SK-N-SH treated with all-trans-retinoic acid at 6 μM for 48 hours (cell line): ENCODE measurements at regions not wholly inside any gene's neighbourhood (a gene's known extent, or its start where the extent isn't known, plus 50 kb on each side); places are given as distances from the start of the nearest gene placed in this dataset.
"Not testable (repeated sequence)": the region's sequence is repeated elsewhere in the genome, so short reads cannot be mapped to it uniquely, and the experiment has no call there.

Experiments used
- ATAC-seq: fragments of 200-7000 bp; cut with Tn5 transposase; 3 replicates; pipeline ENCODE4 v1.9.1; 2020; ENCODE audit warnings: mild to moderate bottlenecking, moderate library complexity
- ARNTL ChIP-seq: fragments of 450-650 bp; formaldehyde crosslinking; IDR thresholded peaks from 2 replicates; pipeline ENCODE4 v1.5.0; 2020; ENCODE audit warnings: low read depth, mild to moderate bottlenecking, moderate library complexity, borderline replicate concordance
- BACH2 ChIP-seq: fragments of 250-450 bp; sonication (Bioruptor Pico); IDR thresholded peaks from 2 replicates; pipeline ENCODE4 v1.9.0; 2021; ENCODE audit warnings: mild to moderate bottlenecking, borderline replicate concordance
- CSDC2 ChIP-seq: fragments of 250-450 bp; sonication (Bioruptor Pico); IDR thresholded peaks from 2 replicates; pipeline ENCODE4 v1.5.0; 2020; ENCODE audit warnings: mild to moderate bottlenecking, moderate library complexity
- ESRRG ChIP-seq: fragments of 250-450 bp; sonication (Bioruptor Pico); IDR thresholded peaks from 2 replicates; pipeline ENCODE4 v1.6.1; 2021; ENCODE audit warnings: mild to moderate bottlenecking
- GLIS3 ChIP-seq: fragments of 250-450 bp; sonication (Bioruptor Pico); IDR thresholded peaks from 2 replicates; pipeline ENCODE4 v1.5.0; 2020; ENCODE audit warnings: mild to moderate bottlenecking, moderate library complexity
- ISL1 ChIP-seq: fragments of 250-450 bp; sonication (Bioruptor Pico); IDR thresholded peaks from 2 replicates; pipeline ENCODE4 v2.1.2; 2022; ENCODE audit warnings: mild to moderate bottlenecking, moderate library complexity
- OSR1 ChIP-seq: fragments of 250-450 bp; sonication (Bioruptor Pico); IDR thresholded peaks from 2 replicates; pipeline ENCODE4 v1.8.0; 2022; ENCODE audit warnings: moderate library complexity, mild to moderate bottlenecking, inconsistent platforms
- PPARA ChIP-seq: fragments of 250-450 bp; sonication (Bioruptor Pico); IDR thresholded peaks from 2 replicates; pipeline ENCODE4 v1.5.0; 2020; ENCODE audit warnings: mild to moderate bottlenecking, borderline replicate concordance
- RARB ChIP-seq: fragments of 250-450 bp; sonication (Bioruptor Pico); IDR thresholded peaks from 2 replicates; pipeline ENCODE4 v1.8.0; 2021; ENCODE audit warnings: mild to moderate bottlenecking, moderate library complexity
- SNAI2 ChIP-seq: fragments of 250-450 bp; sonication (Bioruptor Pico); IDR thresholded peaks from 2 replicates; pipeline ENCODE4 v1.5.0; 2020; ENCODE audit warnings: mild to moderate bottlenecking, moderate library complexity
- ZFP3 ChIP-seq: fragments of 250-450 bp; sonication (Bioruptor Pico); IDR thresholded peaks from 2 replicates; pipeline ENCODE4 v1.5.0; 2020; ENCODE audit warnings: mild to moderate bottlenecking, moderate library complexity
- ZFP30 ChIP-seq: fragments of 450-650 bp; formaldehyde crosslinking; IDR thresholded peaks from 2 replicates; pipeline ENCODE4 v1.5.0; 2022; ENCODE audit warnings: mild to moderate bottlenecking, moderate library complexity
- ZNF565 ChIP-seq: fragments of 450-650 bp; formaldehyde crosslinking; conservative IDR thresholded peaks from 2 replicates; pipeline ENCODE4 v1.5.0; 2020; ENCODE audit warnings: low read depth, mild to moderate bottlenecking, moderate library complexity
- ZNF70 ChIP-seq: fragments of 450-650 bp; formaldehyde crosslinking; IDR thresholded peaks from 2 replicates; pipeline ENCODE4 v1.5.0; 2020; ENCODE audit warnings: mild to moderate bottlenecking, moderate library complexity
- ZNF8 ChIP-seq: fragments of 450-650 bp; formaldehyde crosslinking; IDR thresholded peaks from 2 replicates; pipeline ENCODE4 v1.5.0; 2020; ENCODE audit warnings: mild to moderate bottlenecking, moderate library complexity
- TF ChIP-seq, protein P1 (sequence below): fragments of 250-450 bp; sonication (Bioruptor Pico); IDR thresholded peaks from 2 replicates; pipeline ENCODE4 v1.5.0; 2020; ENCODE audit warnings: mild to moderate bottlenecking, moderate library complexity
- TF ChIP-seq, protein P2 (sequence below): fragments of 250-450 bp; sonication (Bioruptor Pico); IDR thresholded peaks from 2 replicates; pipeline ENCODE4 v1.8.0; 2021; ENCODE audit warnings: low read depth, mild to moderate bottlenecking, moderate library complexity, borderline replicate concordance
- TF ChIP-seq, protein P3 (sequence below): fragments of 250-450 bp; sonication (Bioruptor Pico); IDR thresholded peaks from 2 replicates; pipeline ENCODE4 v1.5.1; 2021; ENCODE audit warnings: mild to moderate bottlenecking, moderate library complexity
- TF ChIP-seq, protein P4 (sequence below): fragments of 250-450 bp; sonication (Bioruptor Pico); IDR thresholded peaks from 2 replicates; pipeline ENCODE4 v1.8.0; 2020; ENCODE audit warnings: mild to moderate bottlenecking, moderate library complexity, borderline replicate concordance

DNA sequence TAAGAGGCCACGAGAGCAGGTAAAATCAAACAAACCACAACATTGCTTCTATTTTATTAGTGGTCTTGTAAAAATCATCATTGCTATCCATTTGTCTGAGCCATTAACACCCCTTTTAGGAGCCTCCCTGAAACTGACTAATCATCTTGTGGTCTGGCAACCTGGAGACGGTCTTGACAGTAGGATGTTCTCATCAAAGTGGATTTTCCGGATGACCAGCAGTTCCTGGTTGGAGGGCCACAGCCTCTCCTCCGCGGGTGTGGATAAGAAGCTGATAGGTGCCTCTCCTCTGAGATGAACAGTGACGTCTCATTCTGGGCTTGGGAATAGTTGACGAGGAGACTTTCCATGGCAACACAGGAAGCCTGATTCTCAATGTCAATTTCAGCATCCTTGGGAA is 490.7 kb downstream of the TYW1 start:
- no peak for ATAC-seq

DNA sequence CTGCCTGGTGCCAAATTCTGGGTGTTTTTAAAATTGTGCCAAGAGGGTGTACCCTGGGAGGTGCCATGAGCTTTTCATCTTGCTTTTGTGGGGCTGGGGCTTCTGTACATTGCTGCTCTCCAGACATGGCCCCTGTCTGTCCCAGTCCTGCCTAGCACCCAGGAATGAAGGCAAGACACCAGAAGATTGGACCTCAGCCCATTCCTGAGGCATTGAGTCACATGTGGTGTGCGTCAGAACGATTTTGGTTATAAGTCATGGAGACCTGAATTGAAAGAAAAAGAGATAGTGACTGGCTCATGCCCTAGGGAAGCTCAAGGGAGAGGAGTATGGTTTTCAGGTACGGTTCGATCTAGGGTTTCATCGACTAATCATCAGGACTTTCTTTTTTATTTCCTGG is 493.2 kb downstream of the TYW1 start:
- no peak for TF ChIP-seq ZFP30 (CRISPR knock-in tag)
- TF ChIP-seq RARB (CRISPR knock-in tag) = no peak
- no peak for TF ChIP-seq ESRRG (CRISPR knock-in tag)
- TF ChIP-seq SNAI2 = no peak
- TF ChIP-seq, protein P1, sequence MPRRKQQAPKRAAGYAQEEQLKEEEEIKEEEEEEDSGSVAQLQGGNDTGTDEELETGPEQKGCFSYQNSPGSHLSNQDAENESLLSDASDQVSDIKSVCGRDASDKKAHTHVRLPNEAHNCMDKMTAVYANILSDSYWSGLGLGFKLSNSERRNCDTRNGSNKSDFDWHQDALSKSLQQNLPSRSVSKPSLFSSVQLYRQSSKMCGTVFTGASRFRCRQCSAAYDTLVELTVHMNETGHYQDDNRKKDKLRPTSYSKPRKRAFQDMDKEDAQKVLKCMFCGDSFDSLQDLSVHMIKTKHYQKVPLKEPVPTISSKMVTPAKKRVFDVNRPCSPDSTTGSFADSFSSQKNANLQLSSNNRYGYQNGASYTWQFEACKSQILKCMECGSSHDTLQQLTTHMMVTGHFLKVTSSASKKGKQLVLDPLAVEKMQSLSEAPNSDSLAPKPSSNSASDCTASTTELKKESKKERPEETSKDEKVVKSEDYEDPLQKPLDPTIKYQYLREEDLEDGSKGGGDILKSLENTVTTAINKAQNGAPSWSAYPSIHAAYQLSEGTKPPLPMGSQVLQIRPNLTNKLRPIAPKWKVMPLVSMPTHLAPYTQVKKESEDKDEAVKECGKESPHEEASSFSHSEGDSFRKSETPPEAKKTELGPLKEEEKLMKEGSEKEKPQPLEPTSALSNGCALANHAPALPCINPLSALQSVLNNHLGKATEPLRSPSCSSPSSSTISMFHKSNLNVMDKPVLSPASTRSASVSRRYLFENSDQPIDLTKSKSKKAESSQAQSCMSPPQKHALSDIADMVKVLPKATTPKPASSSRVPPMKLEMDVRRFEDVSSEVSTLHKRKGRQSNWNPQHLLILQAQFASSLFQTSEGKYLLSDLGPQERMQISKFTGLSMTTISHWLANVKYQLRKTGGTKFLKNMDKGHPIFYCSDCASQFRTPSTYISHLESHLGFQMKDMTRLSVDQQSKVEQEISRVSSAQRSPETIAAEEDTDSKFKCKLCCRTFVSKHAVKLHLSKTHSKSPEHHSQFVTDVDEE (CRISPR knock-in tag) = no peak
- no peak for TF ChIP-seq CSDC2
- no peak for TF ChIP-seq GLIS3 (CRISPR knock-in tag)
- TF ChIP-seq, protein P2, sequence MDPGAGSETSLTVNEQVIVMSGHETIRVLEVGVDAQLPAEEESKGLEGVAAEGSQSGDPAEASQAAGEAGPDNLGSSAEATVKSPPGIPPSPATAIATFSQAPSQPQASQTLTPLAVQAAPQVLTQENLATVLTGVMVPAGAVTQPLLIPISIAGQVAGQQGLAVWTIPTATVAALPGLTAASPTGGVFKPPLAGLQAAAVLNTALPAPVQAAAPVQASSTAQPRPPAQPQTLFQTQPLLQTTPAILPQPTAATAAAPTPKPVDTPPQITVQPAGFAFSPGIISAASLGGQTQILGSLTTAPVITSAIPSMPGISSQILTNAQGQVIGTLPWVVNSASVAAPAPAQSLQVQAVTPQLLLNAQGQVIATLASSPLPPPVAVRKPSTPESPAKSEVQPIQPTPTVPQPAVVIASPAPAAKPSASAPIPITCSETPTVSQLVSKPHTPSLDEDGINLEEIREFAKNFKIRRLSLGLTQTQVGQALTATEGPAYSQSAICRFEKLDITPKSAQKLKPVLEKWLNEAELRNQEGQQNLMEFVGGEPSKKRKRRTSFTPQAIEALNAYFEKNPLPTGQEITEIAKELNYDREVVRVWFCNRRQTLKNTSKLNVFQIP = no peak
- no peak for TF ChIP-seq ISL1 (CRISPR knock-in tag)
- TF ChIP-seq BACH2 (CRISPR knock-in tag) = no peak
- TF ChIP-seq PPARA (CRISPR knock-in tag) = no peak
- no peak for TF ChIP-seq ZNF70 (CRISPR knock-in tag)
- TF ChIP-seq ARNTL (CRISPR knock-in tag) = no peak
- no peak for ATAC-seq

More for the DNA sequence above, 490.7 kb downstream of the TYW1 start:
- TF ChIP-seq ZFP3 (CRISPR knock-in tag) = no peak

DNA sequence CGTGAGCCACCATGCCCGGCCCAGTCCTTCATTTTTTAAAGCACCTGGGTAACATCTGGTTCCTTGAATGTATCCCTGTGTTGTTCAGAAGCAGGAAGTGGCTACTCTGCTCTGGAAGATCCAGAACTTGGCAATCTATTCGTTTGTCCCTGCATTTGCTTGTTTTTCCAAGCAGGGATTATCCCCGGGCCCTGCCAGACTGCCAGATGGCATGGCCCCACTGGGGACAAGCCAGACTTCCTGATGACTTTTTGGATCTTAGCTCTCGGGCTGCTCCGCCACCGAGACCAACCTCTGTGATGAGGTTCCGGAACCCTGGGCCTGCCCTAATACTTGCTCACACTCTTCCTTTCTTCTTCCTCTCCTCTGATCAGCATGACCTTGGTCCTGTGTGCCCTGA is 496.7 kb downstream of the TYW1 start:
- ATAC-seq = no peak
- TF ChIP-seq ZFP3 (CRISPR knock-in tag) (no peak), ZNF565 (CRISPR knock-in tag) (no peak), RARB (CRISPR knock-in tag) (no peak), ZNF70 (CRISPR knock-in tag) (no peak), ZNF8 (CRISPR knock-in tag) (no peak), GLIS3 (CRISPR knock-in tag) (no peak), OSR1 (CRISPR knock-in tag) (no peak)
- TF ChIP-seq, protein P1 (CRISPR knock-in tag) = no peak
- TF ChIP-seq, protein P3, sequence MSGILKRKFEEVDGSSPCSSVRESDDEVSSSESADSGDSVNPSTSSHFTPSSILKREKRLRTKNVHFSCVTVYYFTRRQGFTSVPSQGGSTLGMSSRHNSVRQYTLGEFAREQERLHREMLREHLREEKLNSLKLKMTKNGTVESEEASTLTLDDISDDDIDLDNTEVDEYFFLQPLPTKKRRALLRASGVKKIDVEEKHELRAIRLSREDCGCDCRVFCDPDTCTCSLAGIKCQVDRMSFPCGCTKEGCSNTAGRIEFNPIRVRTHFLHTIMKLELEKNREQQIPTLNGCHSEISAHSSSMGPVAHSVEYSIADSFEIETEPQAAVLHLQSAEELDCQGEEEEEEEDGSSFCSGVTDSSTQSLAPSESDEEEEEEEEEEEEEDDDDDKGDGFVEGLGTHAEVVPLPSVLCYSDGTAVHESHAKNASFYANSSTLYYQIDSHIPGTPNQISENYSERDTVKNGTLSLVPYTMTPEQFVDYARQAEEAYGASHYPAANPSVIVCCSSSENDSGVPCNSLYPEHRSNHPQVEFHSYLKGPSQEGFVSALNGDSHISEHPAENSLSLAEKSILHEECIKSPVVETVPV = no peak
- TF ChIP-seq, protein P4, sequence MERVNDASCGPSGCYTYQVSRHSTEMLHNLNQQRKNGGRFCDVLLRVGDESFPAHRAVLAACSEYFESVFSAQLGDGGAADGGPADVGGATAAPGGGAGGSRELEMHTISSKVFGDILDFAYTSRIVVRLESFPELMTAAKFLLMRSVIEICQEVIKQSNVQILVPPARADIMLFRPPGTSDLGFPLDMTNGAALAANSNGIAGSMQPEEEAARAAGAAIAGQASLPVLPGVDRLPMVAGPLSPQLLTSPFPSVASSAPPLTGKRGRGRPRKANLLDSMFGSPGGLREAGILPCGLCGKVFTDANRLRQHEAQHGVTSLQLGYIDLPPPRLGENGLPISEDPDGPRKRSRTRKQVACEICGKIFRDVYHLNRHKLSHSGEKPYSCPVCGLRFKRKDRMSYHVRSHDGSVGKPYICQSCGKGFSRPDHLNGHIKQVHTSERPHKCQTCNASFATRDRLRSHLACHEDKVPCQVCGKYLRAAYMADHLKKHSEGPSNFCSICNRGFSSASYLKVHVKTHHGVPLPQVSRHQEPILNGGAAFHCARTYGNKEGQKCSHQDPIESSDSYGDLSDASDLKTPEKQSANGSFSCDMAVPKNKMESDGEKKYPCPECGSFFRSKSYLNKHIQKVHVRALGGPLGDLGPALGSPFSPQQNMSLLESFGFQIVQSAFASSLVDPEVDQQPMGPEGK (CRISPR knock-in tag) = no peak

DNA sequence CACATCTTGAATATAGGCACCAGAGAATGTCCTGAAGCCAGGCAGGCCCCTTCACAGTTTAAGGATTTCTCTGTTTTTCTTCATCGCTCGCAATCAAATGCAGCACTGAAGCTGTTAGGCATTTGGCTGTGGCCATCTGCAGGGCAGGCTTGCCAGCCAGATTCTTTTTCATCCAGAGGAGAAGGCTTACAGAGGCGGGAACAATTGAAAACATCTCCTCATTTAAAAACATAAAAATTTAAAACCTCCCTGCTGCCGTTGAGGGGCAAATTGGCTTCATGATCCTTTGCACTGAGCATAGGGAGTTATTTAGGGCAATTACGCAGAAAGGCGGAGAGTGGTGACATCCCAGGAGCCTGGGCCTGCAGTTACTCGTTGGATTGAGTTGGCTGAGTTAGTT is 500.0 kb downstream of the TYW1 start:
- no peak for TF ChIP-seq SNAI2
- TF ChIP-seq, all 23 proteins: peak for 0
- ATAC-seq = no peak

DNA sequence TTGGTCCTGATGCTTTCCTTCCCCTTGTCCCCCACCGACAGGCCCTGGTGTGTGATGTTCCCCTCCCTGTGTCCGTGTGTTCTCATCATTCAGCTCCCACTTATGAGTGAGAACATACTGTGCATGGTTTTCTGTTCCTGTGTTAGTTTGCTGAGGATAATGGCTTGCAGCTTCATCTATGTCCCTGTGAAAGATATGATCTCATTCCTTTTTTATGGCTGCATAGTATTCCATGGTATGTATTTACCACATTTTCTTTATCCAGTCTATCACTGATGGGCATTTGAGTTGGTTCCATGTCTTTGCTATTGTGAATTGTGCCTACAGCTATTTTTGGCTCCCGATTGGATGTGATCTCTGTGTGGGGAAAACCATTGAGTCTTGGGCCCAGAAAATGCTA is 501.3 kb downstream of the TYW1 start:
- not testable (repeated sequence) for ATAC-seq
